SK-N-MC (cell line): ENCODE measurements at regions not wholly inside any gene's neighbourhood (a gene's known extent, or its start where the extent isn't known, plus 50 kb on each side); places are given as distances from the start of the nearest gene placed in this dataset.

ENCODE experiments used
- EZH2 ChIP-seq: fragments of 200-600 bp; sonication (generic); IDR thresholded peaks from one replicate; pipeline ENCODE4 v1.6.1; 2017; ENCODE audit warnings: antibody characterized with exemption
- FOXP2 ChIP-seq: optimal IDR thresholded peaks from 2 replicates; pipeline ENCODE3; 2011; ENCODE audit warnings: mild to moderate bottlenecking, moderate library complexity; ENCODE audit not compliant: insufficient read depth; ENCODE audit errors: extremely low read length, control extremely low read depth
- POLR2AphosphoS5 ChIP-seq: IDR thresholded peaks from 2 replicates; pipeline ENCODE4 v1.6.1; 2012; ENCODE audit warnings: mild to moderate bottlenecking, low read depth, low read length, borderline replicate concordance

DNA sequence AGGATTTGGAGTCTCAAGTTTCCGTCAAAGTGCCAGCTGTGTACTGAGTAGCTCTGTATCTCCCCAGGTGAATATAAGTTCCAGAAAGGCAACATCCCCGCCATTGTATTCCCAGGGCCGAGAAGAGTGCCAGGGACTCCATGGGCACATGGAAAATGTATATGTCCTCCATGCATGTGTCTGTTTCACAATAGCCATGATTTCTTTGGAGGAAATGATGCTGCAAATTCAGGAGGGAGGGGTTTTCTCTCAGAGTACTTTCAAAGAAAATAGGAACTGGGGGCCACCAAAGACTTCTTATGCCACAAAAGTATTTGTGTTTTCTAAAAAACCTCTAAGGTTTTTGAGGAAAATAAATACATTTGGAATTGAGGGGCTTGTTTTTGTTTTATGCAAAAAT is 524.6 kb downstream of the BNC2 start:
- TF ChIP-seq POLR2AphosphoS5, result no peak
- TF ChIP-seq EZH2, result no peak
- TF ChIP-seq FOXP2, result no peak
